Hepatocyte (in vitro differentiated cells): ENCODE measurements at regions not wholly inside any gene's neighbourhood (a gene's known extent, or its start where the extent isn't known, plus 50 kb on each side); places are given as distances from the start of the nearest gene placed in this dataset.

Experiments
- EZH2 ChIP-seq: fragments of 200-600 bp; sonication (generic); IDR thresholded peaks from 2 replicates; pipeline ENCODE4 v1.6.1; 2016; ENCODE audit warnings: antibody characterized with exemption, mild to moderate bottlenecking, borderline replicate concordance
- TF ChIP-seq, protein P1 (sequence below): fragments of 200-600 bp; sonication (generic); IDR thresholded peaks from 2 replicates; pipeline ENCODE4 v1.5.1; 2016; ENCODE audit warnings: antibody characterized with exemption, mild to moderate bottlenecking; ENCODE audit not compliant: poor library complexity

DNA sequence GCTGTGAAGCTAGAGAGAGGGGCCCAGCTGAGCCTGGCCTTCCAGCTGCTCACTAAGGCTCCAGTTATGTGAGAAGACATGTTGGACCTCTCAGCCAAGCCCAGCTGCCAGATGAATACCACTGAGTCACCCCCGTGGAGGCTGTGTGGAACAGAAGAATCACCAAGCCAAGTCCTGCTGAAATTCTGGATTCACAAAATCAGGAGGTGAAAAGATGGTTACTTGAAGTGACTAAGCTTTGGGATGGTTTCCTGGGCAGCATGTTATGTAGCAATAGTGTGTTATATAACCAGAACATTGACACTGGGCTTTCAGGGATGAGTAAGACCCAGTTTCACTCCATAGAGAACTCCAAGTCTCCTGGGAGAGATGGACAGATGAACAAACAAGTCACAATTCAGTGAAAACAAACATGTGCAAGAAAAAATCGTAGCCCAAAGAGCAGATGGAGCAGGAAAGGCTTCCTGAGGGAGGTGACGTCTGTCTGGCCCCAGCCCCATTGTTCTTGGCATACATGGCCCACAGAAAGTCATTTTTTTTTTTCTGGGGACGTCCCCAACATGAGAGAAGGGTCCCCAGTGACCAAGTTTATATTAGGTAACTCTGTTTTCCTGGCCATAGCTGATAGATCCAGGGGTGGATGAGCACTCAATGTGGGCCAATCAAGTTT, 64.1 kb upstream of the PDZD8 start:
- TF ChIP-seq, protein P1, sequence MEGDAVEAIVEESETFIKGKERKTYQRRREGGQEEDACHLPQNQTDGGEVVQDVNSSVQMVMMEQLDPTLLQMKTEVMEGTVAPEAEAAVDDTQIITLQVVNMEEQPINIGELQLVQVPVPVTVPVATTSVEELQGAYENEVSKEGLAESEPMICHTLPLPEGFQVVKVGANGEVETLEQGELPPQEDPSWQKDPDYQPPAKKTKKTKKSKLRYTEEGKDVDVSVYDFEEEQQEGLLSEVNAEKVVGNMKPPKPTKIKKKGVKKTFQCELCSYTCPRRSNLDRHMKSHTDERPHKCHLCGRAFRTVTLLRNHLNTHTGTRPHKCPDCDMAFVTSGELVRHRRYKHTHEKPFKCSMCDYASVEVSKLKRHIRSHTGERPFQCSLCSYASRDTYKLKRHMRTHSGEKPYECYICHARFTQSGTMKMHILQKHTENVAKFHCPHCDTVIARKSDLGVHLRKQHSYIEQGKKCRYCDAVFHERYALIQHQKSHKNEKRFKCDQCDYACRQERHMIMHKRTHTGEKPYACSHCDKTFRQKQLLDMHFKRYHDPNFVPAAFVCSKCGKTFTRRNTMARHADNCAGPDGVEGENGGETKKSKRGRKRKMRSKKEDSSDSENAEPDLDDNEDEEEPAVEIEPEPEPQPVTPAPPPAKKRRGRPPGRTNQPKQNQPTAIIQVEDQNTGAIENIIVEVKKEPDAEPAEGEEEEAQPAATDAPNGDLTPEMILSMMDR = no peak
- no peak for TF ChIP-seq EZH2
